Limb (tissue), 2 donors: ENCODE measurements at regions not wholly inside any gene's neighbourhood (a gene's known extent, or its start where the extent isn't known, plus 50 kb on each side); places are given as distances from the start of the nearest gene placed in this dataset.
"Not testable (repeated sequence)": the region's sequence is repeated elsewhere in the genome, so short reads cannot be mapped to it uniquely, and the experiment has no call there.

Experiments used
- DNase-seq, 2 donors: peaks; one replicate each; pipeline ENCODE4 v3.0.0-alpha.2; 2016; ENCODE audit errors: extremely low spot score in 2 of 2

DNA sequence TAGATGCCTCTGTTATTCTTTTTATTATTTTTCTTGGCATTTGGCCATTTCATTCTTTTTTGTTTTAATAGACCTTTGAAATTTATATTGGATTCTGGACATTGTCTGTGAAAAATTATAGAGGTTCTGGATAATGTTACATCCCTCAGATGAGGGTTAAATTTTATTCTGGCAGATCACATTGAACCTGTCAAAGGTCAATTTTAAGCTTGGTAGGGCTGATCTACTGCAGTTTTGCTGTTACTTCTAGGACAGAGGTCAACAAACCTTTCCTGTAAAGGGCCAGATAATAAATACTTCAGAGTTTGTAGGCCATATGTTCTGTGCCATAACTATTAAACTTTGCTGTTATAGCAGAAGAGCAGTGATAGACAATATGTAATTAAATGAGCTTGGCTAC, 318.9 kb upstream of the DPPA4 start:
- DNase-seq: no peak

GRCh38 chr3:109678600-109678999, 341.3 kb upstream of the DPPA4 start:
- no peak for DNase-seq

DNA sequence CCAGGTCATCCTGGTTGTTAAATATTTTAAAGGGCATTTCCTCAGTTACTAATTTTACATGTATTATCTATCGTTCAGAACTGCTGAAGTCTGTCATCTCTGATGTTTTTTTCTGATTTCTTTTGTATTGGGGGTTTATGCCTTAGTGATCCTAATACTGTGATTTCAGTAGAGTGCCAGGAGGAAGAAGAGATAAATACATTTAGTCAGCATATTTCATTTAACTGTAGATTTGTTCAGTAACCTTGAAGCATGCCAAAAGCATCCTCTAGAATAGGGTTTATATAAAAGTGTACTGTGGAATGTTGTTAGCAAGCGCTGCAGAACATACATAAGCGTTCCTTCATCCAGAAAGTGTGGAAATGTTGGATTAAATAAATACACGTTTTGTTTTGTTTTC, 342.3 kb upstream of the DPPA4 start:
- DNase-seq: no peak

- DNase-seq: no peak
Measured at GRCh38 chr3:109683746-109684145, 346.4 kb upstream of the DPPA4 start.

- no peak for DNase-seq
Measured at GRCh38 chr3:109685084-109686079, 348.0 kb upstream of the DPPA4 start.

DNA sequence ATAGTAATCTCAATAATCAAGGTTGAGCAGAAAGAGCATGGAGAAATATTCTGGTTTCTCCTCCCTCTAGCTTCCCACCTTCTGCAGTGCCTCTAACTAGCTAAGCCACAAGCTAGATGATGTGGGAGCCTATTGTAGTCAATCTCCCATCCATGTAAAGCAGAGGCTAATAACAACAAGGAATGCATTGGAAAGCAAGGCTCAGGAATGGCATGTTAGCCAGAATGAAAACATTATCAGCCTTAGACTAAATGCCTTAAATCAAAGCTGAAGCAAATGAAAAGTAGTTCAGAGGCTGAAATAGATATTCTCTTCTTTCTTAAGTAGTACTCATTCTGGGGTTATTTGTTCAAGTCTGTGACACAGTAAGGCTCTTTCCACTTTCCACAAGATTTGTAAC, 350.3 kb upstream of the DPPA4 start:
- no peak for DNase-seq

DNA sequence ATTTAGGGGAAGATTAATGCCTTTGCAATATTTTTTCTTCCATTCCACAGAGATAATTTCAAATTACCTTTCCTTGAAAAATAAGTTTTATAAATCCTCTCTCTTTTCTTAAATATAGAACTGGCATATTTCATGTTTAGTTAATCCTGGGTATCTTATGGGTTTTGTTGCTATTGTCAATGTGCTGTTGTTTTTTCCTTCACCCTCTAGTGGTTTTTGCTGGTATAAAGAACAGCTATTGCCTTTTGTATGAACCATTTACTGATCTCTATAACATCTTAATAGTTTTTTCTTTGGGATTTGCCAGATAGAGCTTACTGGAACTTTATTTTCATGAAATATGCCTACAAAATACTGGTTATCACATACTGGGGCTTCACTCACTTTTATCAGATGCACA, 359.6 kb upstream of the DPPA4 start:
- no peak for DNase-seq

- no peak for DNase-seq
Measured at GRCh38 chr3:109702252-109702651, 364.9 kb upstream of the DPPA4 start.

GRCh38 chr3:109702976-109703375, 365.6 kb upstream of the DPPA4 start:
- no peak for DNase-seq

- DNase-seq: not testable (repeated sequence)
Measured at GRCh38 chr3:109705133-109705532, 367.8 kb upstream of the DPPA4 start.

DNA sequence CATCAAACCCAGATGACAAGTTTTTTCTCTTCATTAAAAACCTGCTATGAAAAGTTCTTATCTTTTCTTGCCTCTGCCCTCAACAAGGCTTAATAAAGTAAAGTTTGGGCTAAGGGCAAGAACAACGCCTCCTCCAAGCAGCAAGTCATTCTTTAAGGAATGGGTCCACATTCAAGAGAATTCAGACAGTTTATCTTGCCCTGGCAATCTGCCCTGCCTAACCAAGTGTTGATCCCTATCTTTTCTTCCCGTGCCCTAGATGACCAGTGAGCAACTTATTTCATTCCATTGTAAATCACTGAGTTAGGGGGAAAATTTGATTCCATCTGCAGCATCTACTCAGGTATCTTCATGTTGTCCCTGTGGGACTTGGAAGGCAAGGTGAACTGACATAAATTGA, 370.3 kb upstream of the DPPA4 start:
- DNase-seq: no peak

DNA sequence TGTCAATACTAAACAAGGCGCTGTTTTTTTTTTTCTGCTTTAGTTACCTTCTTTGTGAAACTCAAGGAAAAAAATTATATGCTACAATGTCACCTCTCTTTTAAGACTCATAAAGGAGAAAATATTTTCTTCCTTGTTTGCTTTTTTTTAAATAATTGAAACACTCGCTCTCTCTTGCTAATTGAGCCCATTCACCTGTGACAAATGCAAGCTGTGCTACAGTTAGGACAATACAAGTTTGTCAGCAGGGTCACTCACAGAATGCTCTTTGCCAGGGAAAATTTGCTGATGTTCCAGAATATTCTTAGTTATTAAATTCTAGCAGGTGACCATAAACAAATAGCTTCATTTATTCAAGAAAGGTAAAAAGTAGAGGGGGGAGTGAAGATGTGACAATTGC, 375.9 kb upstream of the DPPA4 start:
- DNase-seq: no peak

GRCh38 chr3:109715707-109716106, 378.4 kb upstream of the DPPA4 start:
- no peak for DNase-seq

- no peak for DNase-seq
Measured at GRCh38 chr3:109718850-109719249, 381.5 kb upstream of the DPPA4 start.

GRCh38 chr3:109728861-109729494, 391.6 kb upstream of the DPPA4 start:
- no peak for DNase-seq

DNA sequence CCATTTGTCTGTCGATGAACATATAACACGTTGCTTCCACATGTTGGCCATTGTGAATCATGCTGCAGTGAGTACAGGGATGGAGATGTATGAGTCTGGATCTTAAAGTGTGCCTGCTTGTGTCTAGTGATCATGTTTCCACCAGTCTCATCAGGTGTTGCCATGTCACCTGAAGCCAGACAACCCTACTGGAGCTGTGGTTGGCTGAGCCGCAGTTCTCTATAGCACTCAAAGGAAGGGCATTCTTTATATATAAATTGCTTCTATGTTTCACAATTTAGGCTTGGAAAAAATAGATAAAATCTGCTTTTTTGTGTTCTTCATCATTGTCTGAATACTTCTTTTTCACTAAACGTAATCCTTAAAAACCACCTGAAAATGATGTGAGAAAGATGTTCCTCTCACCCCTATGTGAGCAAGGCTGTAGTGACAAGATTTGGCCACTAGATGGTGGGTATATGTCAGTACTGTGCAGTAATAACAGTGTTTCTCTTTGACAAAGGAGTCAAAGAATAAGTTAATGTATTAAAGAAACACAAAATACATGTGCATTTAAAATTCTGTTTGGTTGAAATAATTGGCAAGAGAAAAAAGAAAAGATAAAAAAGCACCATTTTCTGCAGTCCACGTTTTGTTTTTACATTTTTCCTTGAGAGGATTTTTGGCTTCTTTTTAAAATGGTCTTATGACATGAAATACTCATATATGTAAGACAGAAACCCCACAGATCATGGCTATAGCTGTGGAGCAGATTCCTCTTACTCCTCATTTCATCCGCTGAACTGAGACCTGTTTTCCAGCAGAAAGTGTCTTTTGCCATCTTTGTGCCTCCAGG, 394.5 kb upstream of the DPPA4 start:
- DNase-seq: peak; percentile 40 to 58

- DNase-seq: no peak
Measured at GRCh38 chr3:109743981-109744380, 406.6 kb upstream of the DPPA4 start.

DNA sequence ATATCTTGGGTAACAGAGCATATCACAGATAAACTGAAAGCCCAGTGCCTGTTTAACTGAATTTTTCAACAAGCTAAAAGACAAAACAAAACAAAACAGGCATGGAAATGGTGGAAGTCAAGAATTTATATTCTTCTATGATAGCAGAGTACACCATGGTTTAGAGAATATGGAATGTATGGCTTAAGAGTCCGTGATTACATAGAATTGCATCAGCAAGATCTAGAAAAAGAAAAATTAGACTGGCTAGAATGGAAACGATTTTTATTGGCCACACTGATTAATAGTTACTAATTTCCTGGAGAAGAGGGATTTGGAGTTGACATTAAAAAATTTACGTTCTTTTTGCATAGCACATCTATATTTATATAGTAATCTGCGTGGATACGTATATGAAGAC, 435.2 kb upstream of the DPPA4 start:
- DNase-seq: no peak

DNA sequence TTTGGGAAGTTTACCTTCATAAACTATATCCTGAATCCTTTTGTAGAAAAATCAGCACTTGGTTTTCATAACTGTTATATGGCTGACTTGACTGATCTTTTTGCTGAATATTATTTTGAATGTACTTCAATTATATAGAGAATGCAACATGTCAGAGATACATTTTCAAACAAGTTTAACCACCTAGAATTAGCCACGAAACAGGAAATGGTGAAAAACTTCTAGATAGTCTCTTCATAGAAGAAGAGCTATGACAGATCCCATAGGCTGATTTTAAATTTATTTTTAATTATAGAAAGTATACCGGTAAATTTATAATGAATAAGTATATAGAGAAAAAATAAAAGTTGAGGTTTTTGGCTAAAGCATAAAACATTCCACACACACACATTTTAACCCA, 436.8 kb upstream of the DPPA4 start:
- DNase-seq: no peak

DNA sequence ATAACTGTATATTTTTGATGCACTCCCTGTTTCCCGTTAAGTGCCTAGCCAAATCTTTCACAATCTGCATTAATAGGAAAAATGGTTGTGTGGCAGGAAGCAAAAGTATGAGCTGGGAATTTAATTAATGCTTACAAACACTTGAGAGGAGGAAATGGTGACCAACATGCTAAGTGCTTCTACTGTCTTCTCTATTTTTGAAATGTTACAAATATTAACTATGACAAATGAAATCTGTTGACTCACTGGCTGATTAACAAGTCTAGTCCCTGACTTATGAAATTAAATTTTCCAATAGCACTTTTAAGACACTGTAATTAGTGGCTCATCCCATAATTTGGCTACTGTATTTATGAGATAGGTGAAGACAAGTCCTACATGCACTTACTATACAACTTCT, 446.9 kb upstream of the DPPA4 start:
- DNase-seq: no peak

DNA sequence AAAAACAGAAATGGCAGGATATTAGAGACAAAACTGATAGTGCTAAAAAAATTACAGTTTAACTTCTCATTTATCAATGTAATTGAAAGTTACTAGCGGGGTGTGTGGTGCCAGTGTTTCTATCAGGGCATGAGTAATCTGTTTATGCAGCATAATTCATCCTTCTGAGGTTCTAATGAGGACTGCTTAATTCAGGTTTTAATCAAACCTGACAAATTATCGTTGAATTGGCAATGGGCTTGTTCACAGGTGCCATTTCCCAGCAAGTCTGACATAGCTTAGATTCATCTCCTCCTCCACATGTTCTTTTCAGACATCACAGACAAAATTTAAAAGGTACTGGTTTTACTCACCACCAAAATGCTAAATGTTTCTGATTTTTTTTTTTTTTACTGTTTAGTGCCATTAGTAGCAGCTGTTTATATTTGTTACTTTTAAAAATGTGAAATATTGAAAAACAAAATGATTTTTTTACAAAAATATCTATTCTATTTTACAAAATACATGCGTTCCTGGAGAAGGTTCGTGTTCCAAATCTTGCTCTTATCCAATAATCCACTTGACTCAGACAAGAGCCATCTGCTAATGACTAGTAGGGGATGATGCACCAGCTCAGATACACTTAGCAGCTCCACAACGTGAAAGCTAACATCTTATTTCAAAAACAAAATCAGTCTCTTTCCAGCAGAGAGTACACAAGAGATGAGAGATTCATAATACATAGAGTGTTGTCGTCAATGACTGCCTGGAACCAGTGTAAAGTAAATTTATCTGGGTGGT, 447.7 kb upstream of the DPPA4 start:
- DNase-seq: no peak
